Suprapubic skin (tissue), 4 donors: ENCODE measurements at regions not wholly inside any gene's neighbourhood (a gene's known extent, or its start where the extent isn't known, plus 50 kb on each side); places are given as distances from the start of the nearest gene placed in this dataset.
A peak's percentile ranks its signal among the peaks of the same experiment; 100 is the strongest.

Source experiments
- DNase-seq, 2 donors: peaks; one replicate each; pipeline ENCODE4 v3.0.0-alpha.2; 2019; ENCODE audit warnings: low spot score in 2 of 2
- H3K27ac ChIP-seq: fragments of 200-600 bp; sonication (generic); one replicate; pipeline ENCODE4 v1.5.1; 2019
- H3K27me3 ChIP-seq: fragments of 200-600 bp; sonication (generic); one replicate; pipeline ENCODE4 v1.5.1; 2019
- H3K36me3 ChIP-seq: fragments of 200-600 bp; sonication (generic); one replicate; pipeline ENCODE4 v1.5.1; 2019
- H3K4me1 ChIP-seq: fragments of 200-600 bp; sonication (generic); one replicate; pipeline ENCODE4 v1.5.1; 2019
- H3K4me3 ChIP-seq: fragments of 200-600 bp; sonication (generic); one replicate; pipeline ENCODE4 v1.5.1; 2019; ENCODE audit warnings: mild to moderate bottlenecking
- H3K9me3 ChIP-seq: fragments of 200-600 bp; sonication (generic); one replicate; pipeline ENCODE4 v1.5.1; 2019
- CTCF ChIP-seq, 2 donors: fragments of 200-600 bp in 1 of 2; fragments of 450-650 bp in 1 of 2; sonication (generic) in 1 of 2; IDR thresholded peaks; one replicate each; pipeline ENCODE4 v1.5.1; 2016 to 2019; ENCODE audit warnings: antibody characterized with exemption in 2 of 2, mild to moderate bottlenecking in 1 of 2, moderate library complexity in 1 of 2
- EP300 ChIP-seq: sonication (generic); formaldehyde crosslinking; IDR thresholded peaks from one replicate; pipeline ENCODE4 v1.6.1; 2017; ENCODE audit warnings: antibody characterized with exemption
- POLR2A ChIP-seq, 2 donors: fragments of 450-650 bp; IDR thresholded peaks; one replicate each; pipeline ENCODE4 v1.6.1; 2017; ENCODE audit warnings: antibody characterized with exemption in 2 of 2, mild to moderate bottlenecking in 2 of 2, moderate library complexity in 2 of 2
- POLR2AphosphoS5 ChIP-seq, 3 donors: sonication (generic); formaldehyde crosslinking; IDR thresholded peaks; one replicate each; pipeline ENCODE4 v1.6.1; 2017; ENCODE audit warnings: antibody characterized with exemption in 3 of 3
- WGBS: methylation state at CpG from one replicate; pipeline ENCODE4 v1.1.5; 2018; 5-methylcytosine and 5-hydroxymethylcytosine counted together

DNA sequence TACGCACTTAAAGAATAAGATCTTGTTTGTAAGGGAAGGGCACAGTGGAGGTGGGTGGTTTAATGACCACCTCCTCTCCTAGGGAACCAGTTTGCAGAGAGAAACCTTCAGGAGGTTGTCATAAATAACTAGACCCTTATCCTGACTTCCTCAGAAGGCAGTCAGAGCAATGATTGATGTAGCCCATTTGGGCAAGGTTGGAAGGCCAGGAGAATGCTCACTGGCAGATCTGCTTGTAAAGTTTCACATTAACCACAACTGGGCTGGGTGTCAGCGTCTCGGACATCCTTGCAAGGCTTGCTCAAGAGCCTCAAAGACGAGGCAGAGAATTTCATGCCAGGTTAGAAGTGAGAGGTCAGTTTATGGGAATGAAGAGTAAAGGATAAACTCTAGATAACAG, 87.6 kb upstream of the TRABD2B start:
- H3K27me3 ChIP-seq, result no peaks in the 10 kb centered on the region
- peak in 1 of 2 donors; percentile 24 for DNase-seq
- 66% methylated on average over 4 of the region's 4 CpGs for WGBS
- H3K9me3 ChIP-seq, result no peaks in the 10 kb centered on the region
- no peaks in the 10 kb centered on the region for H3K36me3 ChIP-seq
- H3K4me3 ChIP-seq, result no peak overlapping the region
- H3K27ac ChIP-seq, result no peak overlapping the region
- H3K4me1 ChIP-seq, result no peaks in the 10 kb centered on the region
- TF ChIP-seq POLR2A (IDR thresholded peaks at IDR 0.05) (no peak), CTCF (IDR thresholded peaks at IDR 0.05) (no peak), POLR2AphosphoS5 (IDR thresholded peaks at IDR 0.05) (no peak), EP300 (no peak)

DNA sequence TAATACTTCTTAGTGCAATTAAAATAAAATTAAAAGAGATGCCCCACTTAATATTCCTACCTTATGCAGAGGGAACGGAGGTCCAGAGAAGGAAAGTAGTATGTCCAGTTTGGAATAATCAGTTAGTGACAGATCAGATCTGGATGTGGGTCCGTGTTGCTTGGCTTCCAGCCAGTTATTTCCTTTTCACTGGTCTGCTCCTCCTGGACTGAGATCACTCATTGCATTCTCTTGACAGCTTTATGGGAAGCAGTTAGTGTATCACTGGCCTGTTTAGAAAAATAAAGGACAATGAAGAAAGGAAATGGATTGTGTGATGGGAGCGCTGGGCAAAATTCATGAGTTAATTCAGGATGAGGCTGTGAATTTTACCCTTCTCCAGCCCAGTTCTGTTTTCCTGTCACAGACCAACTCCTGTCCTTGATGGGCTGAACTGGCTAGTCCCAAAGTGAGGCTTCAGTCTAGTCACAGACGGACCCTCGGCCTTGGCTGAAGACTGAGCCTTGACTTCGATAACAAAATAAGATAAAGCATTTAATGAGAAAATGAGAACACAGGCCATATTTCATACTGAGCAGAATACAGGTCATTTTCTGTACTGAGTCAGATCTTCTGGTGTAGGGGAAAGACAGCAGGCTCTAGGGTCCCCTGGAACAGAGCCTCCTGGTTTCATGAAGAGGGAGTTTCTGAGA, 85.2 kb upstream of the TRABD2B start:
- no peaks in the 10 kb centered on the region for H3K9me3 ChIP-seq
- TF ChIP-seq EP300 (no peak), CTCF (IDR thresholded peaks at IDR 0.05) (no peak), POLR2AphosphoS5 (IDR thresholded peaks at IDR 0.05) (no peak)
- no peak overlapping the region for H3K4me3 ChIP-seq
- peak in 1 of 2 donors; percentile 44 for DNase-seq
- no peaks in the 10 kb centered on the region for H3K27me3 ChIP-seq
- no peak overlapping the region for H3K27ac ChIP-seq
- H3K36me3 ChIP-seq, result no peaks in the 10 kb centered on the region
- 62% methylated on average over 6 of the region's 6 CpGs for WGBS
- no peaks in the 10 kb centered on the region for H3K4me1 ChIP-seq

GRCh38 chr1:48080331-48081255, 83.4 kb upstream of the TRABD2B start:
- Histone ChIP-seq H3K36me3 (no peaks in the 10 kb centered on the region), H3K4me3 (no peak overlapping the region), H3K27ac (no peak overlapping the region), H3K27me3 (no peaks in the 10 kb centered on the region), H3K9me3 (no peaks in the 10 kb centered on the region), H3K4me1 (no peaks in the 10 kb centered on the region)
- DNase-seq, result peak in 1 of 2 donors; percentile 67
- 53% methylated on average over 6 of the region's 6 CpGs for WGBS
- TF ChIP-seq POLR2A (IDR thresholded peaks at IDR 0.05) (no peak), POLR2AphosphoS5 (IDR thresholded peaks at IDR 0.05) (no peak), EP300 (no peak), CTCF (IDR thresholded peaks at IDR 0.05) (no peak)

DNA sequence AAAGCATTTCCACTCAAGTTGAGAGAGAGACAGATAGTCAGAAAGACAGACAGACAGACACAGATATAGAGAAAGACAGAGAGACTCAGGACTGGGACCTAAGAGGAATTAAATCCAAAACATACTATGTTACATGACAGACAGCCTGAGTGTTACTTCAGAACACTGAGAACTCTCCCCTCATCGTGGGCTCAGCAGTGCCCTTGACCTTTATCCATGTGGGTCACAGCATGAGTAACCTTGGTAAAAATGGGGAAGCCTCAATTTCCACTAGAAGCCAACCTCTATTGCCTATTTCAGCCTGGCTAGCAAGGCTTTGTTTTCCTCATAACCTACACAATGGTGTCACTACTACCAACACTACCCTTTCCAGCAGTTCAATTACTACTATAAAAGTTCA, 81.9 kb upstream of the TRABD2B start:
- Histone ChIP-seq H3K4me1 (no peaks in the 10 kb centered on the region), H3K36me3 (no peaks in the 10 kb centered on the region), H3K9me3 (no peaks in the 10 kb centered on the region), H3K27ac (no peak overlapping the region), H3K4me3 (no peak overlapping the region), H3K27me3 (no peaks in the 10 kb centered on the region)
- WGBS, result 67% methylated on average over 1 of the region's 1 CpG
- TF ChIP-seq POLR2A (IDR thresholded peaks at IDR 0.05), result no peak
- TF ChIP-seq EP300, result no peak
- DNase-seq, result no peak

- Histone ChIP-seq H3K36me3 (no peaks in the 10 kb centered on the region), H3K4me1 (no peaks in the 10 kb centered on the region), H3K4me3 (no peak overlapping the region), H3K9me3 (no peaks in the 10 kb centered on the region), H3K27me3 (no peaks in the 10 kb centered on the region), H3K27ac (no peak overlapping the region)
- WGBS, result 83% methylated on average over 5 of the region's 5 CpGs
- DNase-seq, result peak in 1 of 2 donors; percentile 28
- TF ChIP-seq CTCF (IDR thresholded peaks at IDR 0.05) (no peak), POLR2AphosphoS5 (IDR thresholded peaks at IDR 0.05) (no peak), POLR2A (IDR thresholded peaks at IDR 0.05) (no peak), EP300 (no peak)
These were observed 80.6 kb upstream of the TRABD2B start for GRCh38 chr1:48077795-48078222.
